Effector memory CD4-positive, alpha-beta T cell (primary cell): ENCODE measurements at regions not wholly inside any gene's neighbourhood (a gene's known extent, or its start where the extent isn't known, plus 50 kb on each side); places are given as distances from the start of the nearest gene placed in this dataset.
"Not testable (repeated sequence)": the region's sequence is repeated elsewhere in the genome, so short reads cannot be mapped to it uniquely, and the experiment has no call there.

Experiments
- DNase-seq, 3 donors: peaks; one replicate each; pipeline ENCODE4 v3.0.0-alpha.2; 2020
- H3K27ac ChIP-seq: 2 replicates; pipeline ENCODE4 v1.7.0; 2013; ENCODE audit warnings: mild to moderate bottlenecking, low read length, moderate library complexity; ENCODE audit not compliant: insufficient read depth, poor library complexity, severe bottlenecking
- H3K27me3 ChIP-seq: replicated peaks from 2 replicates; pipeline ENCODE4 v1.7.0; 2013; ENCODE audit warnings: mild to moderate bottlenecking, low read length; ENCODE audit not compliant: insufficient read depth, control insufficient read depth, poor library complexity, severe bottlenecking
- H3K36me3 ChIP-seq: 2 replicates; pipeline ENCODE4 v1.7.0; 2013; ENCODE audit warnings: mild to moderate bottlenecking, low read length, moderate library complexity; ENCODE audit not compliant: control insufficient read depth, insufficient read depth
- H3K4me1 ChIP-seq: 2 replicates; pipeline ENCODE4 v1.7.0; 2013; ENCODE audit warnings: low read length, mild to moderate bottlenecking; ENCODE audit not compliant: control insufficient read depth, insufficient read depth, poor library complexity, severe bottlenecking
- H3K4me3 ChIP-seq: 2 replicates; pipeline ENCODE4 v1.7.0; 2013; ENCODE audit warnings: low read length, low read depth, mild to moderate bottlenecking; ENCODE audit not compliant: insufficient read depth, poor library complexity, severe bottlenecking
- H3K9me3 ChIP-seq: 2 replicates; pipeline ENCODE4 v1.7.0; 2013; ENCODE audit warnings: mild to moderate bottlenecking, low read length, moderate library complexity; ENCODE audit not compliant: control insufficient read depth

DNA sequence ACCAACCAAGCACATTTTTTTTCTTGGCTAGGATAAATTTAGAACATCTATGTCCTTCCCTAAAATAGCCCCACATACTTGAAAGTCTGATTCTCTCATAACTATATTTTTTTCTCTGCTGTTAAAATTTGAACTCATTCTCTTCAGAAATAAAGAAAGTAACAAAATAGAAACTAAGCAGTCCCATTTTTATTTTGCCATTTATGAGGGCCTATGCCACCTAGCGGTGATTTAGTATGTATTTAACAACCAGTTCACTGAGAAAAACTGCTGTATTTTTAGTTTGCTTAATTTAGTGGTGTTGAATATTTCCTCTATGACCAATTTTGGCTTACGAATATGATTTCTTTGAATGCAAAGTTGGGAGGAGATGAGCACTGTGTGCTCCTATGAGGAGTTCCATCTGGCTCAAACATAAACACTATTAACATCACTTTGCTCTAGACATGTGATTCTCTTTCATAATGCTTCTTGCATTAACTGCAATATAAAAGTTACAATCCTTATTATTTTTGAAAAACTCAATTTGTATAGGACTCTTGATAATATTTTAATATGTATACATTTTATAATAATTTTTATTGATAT lies 116.6 kb downstream of the SYT15B start:
- not testable (repeated sequence) for H3K27me3 ChIP-seq, H3K27ac ChIP-seq, H3K36me3 ChIP-seq, H3K4me3 ChIP-seq, H3K9me3 ChIP-seq, H3K4me1 ChIP-seq, DNase-seq

DNA sequence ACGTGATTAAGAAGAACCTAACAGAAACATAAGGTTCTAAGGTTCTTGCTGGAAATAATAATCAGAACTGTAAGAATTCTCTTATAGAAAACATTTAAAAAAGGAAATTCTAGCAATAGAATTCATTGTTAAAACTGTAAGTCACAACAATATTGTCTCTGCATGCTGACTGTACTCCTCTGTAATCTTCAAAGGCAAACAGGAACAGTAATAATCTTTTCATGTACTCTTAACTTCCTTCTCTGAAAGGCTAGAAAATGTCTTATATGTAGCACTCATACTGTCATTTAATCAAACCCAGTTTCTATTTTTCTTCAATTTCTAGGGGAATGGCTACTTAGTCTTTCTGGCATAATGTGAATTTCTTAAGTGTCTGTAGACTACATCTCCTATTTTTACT lies 103.5 kb upstream of the AGAP9 start:
- H3K27me3 ChIP-seq, H3K36me3 ChIP-seq, H3K27ac ChIP-seq, H3K4me1 ChIP-seq, H3K9me3 ChIP-seq, DNase-seq, H3K4me3 ChIP-seq: not testable (repeated sequence)

GRCh38 chr10:47622719-47623118 lies 99.3 kb upstream of the AGAP9 start:
- not testable (repeated sequence) for DNase-seq, H3K36me3 ChIP-seq, H3K9me3 ChIP-seq, H3K4me3 ChIP-seq, H3K27ac ChIP-seq, H3K4me1 ChIP-seq, H3K27me3 ChIP-seq

GRCh38 chr10:47619300-47620012 lies 96.0 kb upstream of the AGAP9 start:
- not testable (repeated sequence) for H3K4me3 ChIP-seq, H3K9me3 ChIP-seq, H3K4me1 ChIP-seq, H3K36me3 ChIP-seq, H3K27ac ChIP-seq, H3K27me3 ChIP-seq, DNase-seq

GRCh38 chr10:47609311-47609710 lies 85.9 kb upstream of the AGAP9 start:
- not testable (repeated sequence) for H3K36me3 ChIP-seq, H3K4me1 ChIP-seq, H3K4me3 ChIP-seq, H3K27ac ChIP-seq, H3K27me3 ChIP-seq, H3K9me3 ChIP-seq, DNase-seq

DNA sequence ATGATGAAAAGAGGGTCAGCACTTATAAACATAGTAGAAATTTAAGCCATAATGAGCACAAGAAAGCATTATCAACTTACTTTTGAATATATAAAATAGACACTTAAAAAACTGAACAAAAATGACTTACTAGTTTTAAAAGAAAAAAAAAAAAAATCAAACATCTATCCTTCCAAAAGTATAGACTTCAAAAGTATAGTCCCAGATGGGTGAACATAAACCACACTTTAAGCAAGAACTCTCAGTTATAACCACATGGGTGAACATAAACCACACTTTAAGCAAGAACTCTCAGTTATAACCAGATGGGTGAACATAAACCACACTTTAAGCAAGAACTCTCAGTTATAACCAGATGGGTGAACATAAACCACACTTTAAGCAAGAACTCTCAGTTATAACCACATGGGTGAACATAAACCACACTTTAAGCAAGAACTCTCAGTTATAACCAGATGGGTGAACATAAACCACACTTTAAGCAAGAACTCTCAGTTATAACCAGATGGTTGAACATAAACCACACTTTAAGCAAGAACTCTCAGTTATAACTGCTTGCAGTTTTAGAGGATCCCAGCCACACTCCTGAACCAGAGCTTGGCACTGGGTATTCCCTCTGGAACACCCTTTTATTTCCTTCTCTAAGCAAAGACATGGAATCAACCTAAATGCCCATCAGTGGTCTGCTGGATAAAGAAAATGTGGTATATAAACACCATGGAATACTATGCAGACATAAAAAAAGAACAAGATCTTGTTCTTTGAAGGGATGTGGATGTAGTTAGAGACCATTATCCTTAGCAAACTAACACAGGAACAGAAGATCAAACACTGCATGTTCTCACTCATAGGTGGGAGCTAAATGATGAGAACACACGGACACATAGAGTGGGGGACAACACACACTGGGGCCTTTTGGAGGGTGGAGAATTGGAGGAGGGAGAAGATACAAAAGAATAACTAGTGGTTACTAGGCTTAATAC lies 82.6 kb upstream of the AGAP9 start:
- DNase-seq, H3K27ac ChIP-seq, H3K4me3 ChIP-seq, H3K27me3 ChIP-seq, H3K36me3 ChIP-seq, H3K4me1 ChIP-seq, H3K9me3 ChIP-seq: not testable (repeated sequence)

DNA sequence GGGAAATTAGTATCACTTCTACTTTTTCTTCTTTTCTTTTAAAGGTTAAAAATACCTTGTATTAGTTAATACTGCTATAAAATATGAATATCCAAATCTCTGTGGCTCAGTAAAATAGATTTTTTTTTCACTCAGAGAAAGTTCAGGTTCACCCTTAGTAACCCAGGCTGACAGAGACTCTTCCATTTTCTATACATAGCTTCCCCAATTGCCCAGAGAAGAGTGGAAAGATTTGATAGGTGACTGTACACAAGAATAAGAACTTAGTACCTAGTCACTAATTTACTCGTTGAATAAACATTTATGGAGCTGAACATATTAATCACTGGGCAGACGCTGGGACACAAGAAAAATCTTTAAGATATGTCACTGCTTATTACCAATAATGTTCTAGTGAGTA lies 77.2 kb upstream of the AGAP9 start:
- not testable (repeated sequence) for H3K36me3 ChIP-seq, H3K27me3 ChIP-seq, H3K4me3 ChIP-seq, H3K27ac ChIP-seq, DNase-seq, H3K9me3 ChIP-seq, H3K4me1 ChIP-seq

DNA sequence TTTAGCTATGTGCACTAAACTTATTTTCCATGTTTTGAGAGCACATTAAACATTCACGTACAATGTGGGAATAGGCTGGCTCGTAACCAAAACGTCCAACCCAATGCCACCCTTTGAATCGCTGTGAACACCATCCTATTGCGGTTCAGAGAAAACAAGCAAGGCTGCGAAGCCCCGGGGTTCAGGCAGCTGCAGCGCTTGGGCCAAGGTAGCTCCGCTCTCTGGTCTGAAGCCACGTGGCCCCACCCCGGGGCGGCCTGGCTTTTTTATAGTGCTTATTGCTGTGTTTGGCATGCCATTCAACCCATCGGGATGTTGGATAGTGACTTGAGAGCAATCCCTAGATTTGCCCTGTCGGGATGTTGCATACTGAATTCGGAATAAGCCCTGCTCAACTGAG lies 76.7 kb upstream of the AGAP9 start:
- H3K27ac ChIP-seq, H3K27me3 ChIP-seq, H3K4me3 ChIP-seq, H3K9me3 ChIP-seq, H3K4me1 ChIP-seq, DNase-seq, H3K36me3 ChIP-seq: not testable (repeated sequence)

DNA sequence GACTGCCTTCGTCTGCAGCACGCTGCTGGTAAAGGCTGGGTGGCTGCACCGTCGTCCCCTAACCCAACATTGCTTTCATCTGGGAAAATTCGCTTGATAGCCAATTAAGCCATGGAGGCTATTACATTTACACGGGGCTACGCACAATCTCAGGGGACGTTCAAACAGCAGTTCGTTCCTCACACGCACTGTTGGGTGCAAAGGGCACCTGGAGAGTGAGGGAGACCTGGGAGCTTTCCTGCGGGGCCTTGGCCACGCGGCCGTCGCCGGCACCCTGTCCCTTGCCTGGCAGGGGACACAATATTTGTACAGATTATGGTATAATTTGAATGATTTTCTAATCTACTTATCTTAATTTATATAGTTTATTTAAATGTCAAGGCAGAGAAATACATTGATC lies 76.2 kb upstream of the AGAP9 start:
- not testable (repeated sequence) for H3K4me1 ChIP-seq, H3K27me3 ChIP-seq, DNase-seq, H3K36me3 ChIP-seq, H3K9me3 ChIP-seq, H3K27ac ChIP-seq, H3K4me3 ChIP-seq

DNA sequence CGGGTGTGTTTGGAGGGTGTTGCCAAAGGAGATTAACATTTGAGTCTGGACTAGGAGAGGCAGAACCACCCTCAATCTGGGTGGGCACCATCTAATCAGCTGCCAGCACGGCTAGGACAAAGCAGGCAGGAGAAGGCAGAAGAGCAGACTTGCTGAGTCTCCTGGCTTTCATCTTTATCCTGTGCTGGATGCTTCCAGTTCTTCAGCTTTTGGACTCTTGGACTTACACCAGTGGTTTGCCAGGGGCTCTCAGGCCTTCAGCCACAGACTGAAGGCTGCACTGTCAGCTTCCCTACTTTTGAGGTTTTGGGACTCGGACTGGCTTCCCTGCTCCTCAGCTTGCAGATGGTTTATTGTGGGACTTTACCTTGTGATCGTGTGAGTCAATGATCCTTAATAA lies 70.4 kb upstream of the AGAP9 start:
- H3K27me3 ChIP-seq, H3K4me1 ChIP-seq, H3K4me3 ChIP-seq, H3K9me3 ChIP-seq, DNase-seq, H3K27ac ChIP-seq, H3K36me3 ChIP-seq: not testable (repeated sequence)
